ENCODE measurements at regions not wholly inside any gene's neighbourhood (a gene's known extent, or its start where the extent isn't known, plus 50 kb on each side); places are given as distances from the start of the nearest gene placed in this dataset.
A peak's percentile ranks its signal among the peaks of the same experiment; 100 is the strongest.

DNA sequence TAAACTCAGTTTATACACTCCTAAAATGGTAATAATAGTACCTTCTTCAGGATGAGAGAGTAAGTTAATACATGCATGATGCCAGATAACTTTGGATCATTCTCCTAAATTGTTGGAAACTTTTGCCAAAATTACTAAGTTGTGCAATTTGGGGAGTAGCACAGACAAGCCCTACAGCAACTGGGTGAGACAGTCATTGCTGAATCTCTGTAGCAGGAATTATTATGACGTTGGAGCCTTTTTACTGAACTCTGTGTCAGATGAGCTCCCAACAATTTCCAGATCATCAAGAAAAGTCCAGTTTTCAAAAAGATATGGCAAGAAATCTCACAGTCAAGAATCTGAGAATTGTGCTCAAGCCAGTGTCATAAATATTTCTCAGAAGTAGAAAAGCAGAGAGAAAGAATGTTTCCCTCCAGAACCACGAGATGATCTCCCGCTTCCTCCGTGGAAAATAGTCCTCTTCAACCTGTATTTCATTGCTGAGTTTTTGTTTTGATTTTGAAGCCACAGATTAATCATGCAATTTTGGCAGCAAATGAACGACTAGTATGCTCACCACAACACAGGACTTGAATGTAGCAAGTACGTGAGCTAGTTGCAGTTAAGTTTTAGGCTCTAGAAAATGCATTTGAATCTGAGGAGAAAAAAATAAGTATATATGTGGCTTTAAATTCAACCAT is 485.4 kb downstream of the CNTN6 start:
- Histone ChIP-seq H2AK5ac (ENCODE audit: low read length, severe bottlenecking) (no peak overlapping the region), H3K4ac (ENCODE audit: low read depth in 1 of 2, low read length in 2 of 2) (no peak overlapping the region), H3K14ac (ENCODE audit: low read length in 2 of 2) (no peak overlapping the region), H2BK12ac (ENCODE audit: low read length in 2 of 2) (no peak overlapping the region), H2AFZ (ENCODE audit: low read depth, low read length) (no peak overlapping the region), H4K91ac (ENCODE audit: low read length) (no peak overlapping the region), H3K79me1 (replicated peaks; ENCODE audit: low read length, poor library complexity, severe bottlenecking) (no peaks in the 10 kb centered on the region), H3K4me1 (ENCODE audit: control insufficient read depth, insufficient read depth, low read depth, low read length) (no peaks in the 10 kb centered on the region), H3K27me3 (ENCODE audit: control insufficient read depth in 1 of 2, insufficient read depth in 1 of 2, low read length in 2 of 2) (no peaks in the 10 kb centered on the region), H3K4me2 (ENCODE audit: low read length, poor library complexity, severe bottlenecking) (peak overlapping the region; percentile 34), H2BK15ac (ENCODE audit: low read depth, poor library complexity, severe bottlenecking) (no peak overlapping the region), H3K9me3 (ENCODE audit: control insufficient read depth, low read length) (no peaks in the 10 kb centered on the region), H3K18ac (ENCODE audit: low read depth in 1 of 2, low read length in 2 of 2) (no peak overlapping the region), H3K4me3 (ENCODE audit: insufficient read depth in 1 of 2, low read depth in 1 of 2, low read length in 2 of 2) (peak overlapping the region in 1 of 2 experiments; percentile 42), H3K36me3 (ENCODE audit: control insufficient read depth in 1 of 2, insufficient read depth in 2 of 2, low read depth in 1 of 2, low read length in 2 of 2) (no peaks in the 10 kb centered on the region), H3K23ac (ENCODE audit: low read length in 2 of 2) (no peak overlapping the region), H2BK120ac (ENCODE audit: low read depth, low read length) (no peak overlapping the region), H2BK5ac (ENCODE audit: low read depth, low read length, poor library complexity, severe bottlenecking) (no peak overlapping the region), H4K8ac (ENCODE audit: low read length) (no peak overlapping the region), H3K27ac (ENCODE audit: low read length, poor library complexity, severe bottlenecking) (no peak overlapping the region), H3K9ac (ENCODE audit: low read length) (peak overlapping the region; percentile 44)
- DNase-seq: no peak
- 78% methylated on average over 6 of the region's 6 CpGs for WGBS

DNA sequence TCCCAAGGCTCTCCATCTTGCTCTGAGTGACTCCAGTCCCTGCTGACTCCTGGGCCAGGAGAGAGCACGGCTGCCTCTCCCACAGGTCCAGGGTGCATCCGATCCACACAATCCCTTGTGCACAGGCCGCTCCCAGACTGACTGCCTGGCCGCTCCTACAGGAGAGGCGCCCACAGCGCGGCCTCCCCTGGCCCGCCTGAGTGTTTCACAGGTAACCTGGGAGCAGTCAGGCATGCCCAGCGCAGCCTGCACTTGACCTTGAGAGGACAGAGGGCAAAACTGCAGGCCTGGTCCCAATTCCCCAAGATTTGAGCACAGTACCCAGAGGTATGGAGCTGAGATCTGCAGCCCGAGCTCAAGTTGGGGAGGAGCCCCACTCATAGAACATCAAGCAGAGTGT is 490.2 kb downstream of the CNTN6 start:
- no peak overlapping the region for H3K27ac ChIP-seq (ENCODE audit: low read length, poor library complexity, severe bottlenecking)
- H3K4me1 ChIP-seq (ENCODE audit: control insufficient read depth, insufficient read depth, low read depth, low read length): no peaks in the 10 kb centered on the region
- no peaks in the 10 kb centered on the region for H3K36me3 ChIP-seq (ENCODE audit: control insufficient read depth in 1 of 2, insufficient read depth in 2 of 2, low read depth in 1 of 2, low read length in 2 of 2)
- H2BK12ac ChIP-seq (ENCODE audit: low read length in 2 of 2): no peak overlapping the region
- no peaks in the 10 kb centered on the region for H3K27me3 ChIP-seq (ENCODE audit: control insufficient read depth in 1 of 2, insufficient read depth in 1 of 2, low read length in 2 of 2)
- H3K4me2 ChIP-seq (ENCODE audit: low read length, poor library complexity, severe bottlenecking): no peak overlapping the region
- no peaks in the 10 kb centered on the region for H3K79me1 ChIP-seq (replicated peaks; ENCODE audit: low read length, poor library complexity, severe bottlenecking)
- peaks cover 19% of the 10 kb centered on the region for H3K9me3 ChIP-seq (ENCODE audit: control insufficient read depth, low read length)
- H2AFZ ChIP-seq (ENCODE audit: low read depth, low read length): no peak overlapping the region
- no peak for DNase-seq
- no peak overlapping the region for H4K91ac ChIP-seq (ENCODE audit: low read length)
- no peak overlapping the region for H2BK120ac ChIP-seq (ENCODE audit: low read depth, low read length)
- H3K18ac ChIP-seq (ENCODE audit: low read depth in 1 of 2, low read length in 2 of 2): no peak overlapping the region
- no peak overlapping the region for H3K4me3 ChIP-seq (ENCODE audit: insufficient read depth in 1 of 2, low read depth in 1 of 2, low read length in 2 of 2)
- 90% methylated on average over 10 of the region's 10 CpGs for WGBS
- H2BK15ac ChIP-seq (ENCODE audit: low read depth, poor library complexity, severe bottlenecking): no peak overlapping the region
- no peak overlapping the region for H2AK5ac ChIP-seq (ENCODE audit: low read length, severe bottlenecking)
- no peak overlapping the region for H3K14ac ChIP-seq (ENCODE audit: low read length in 2 of 2)
- no peak overlapping the region for H3K9ac ChIP-seq (ENCODE audit: low read length)
- no peak overlapping the region for H2BK5ac ChIP-seq (ENCODE audit: low read depth, low read length, poor library complexity, severe bottlenecking)
- no peak overlapping the region for H3K4ac ChIP-seq (ENCODE audit: low read depth in 1 of 2, low read length in 2 of 2)
- H4K8ac ChIP-seq (ENCODE audit: low read length): no peak overlapping the region
- no peak overlapping the region for H3K23ac ChIP-seq (ENCODE audit: low read length in 2 of 2)

DNA sequence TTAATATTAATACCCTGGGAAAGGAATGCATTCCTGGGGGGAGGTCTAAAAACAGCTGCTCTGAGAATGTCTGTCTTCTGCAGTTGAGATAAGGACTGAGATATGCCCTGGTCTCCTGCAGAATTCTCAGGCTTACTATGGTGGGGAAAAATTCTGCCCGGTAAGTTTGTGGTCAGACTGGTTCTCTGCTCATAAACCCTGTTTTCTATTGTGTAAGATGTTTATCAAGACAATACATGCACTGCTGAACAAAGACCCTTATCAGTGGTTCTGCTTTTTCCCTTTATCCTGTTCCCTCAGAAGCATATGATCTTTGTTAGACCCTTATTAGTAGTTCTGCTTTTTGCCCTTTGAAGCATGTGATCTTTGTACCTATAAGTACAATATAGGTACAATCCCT is 494.6 kb downstream of the CNTN6 start:
- Histone ChIP-seq H3K79me1 (replicated peaks; ENCODE audit: low read length, poor library complexity, severe bottlenecking) (no peaks in the 10 kb centered on the region), H2BK12ac (ENCODE audit: low read length in 2 of 2) (no peak overlapping the region), H2AK5ac (ENCODE audit: low read length, severe bottlenecking) (no peak overlapping the region), H4K8ac (ENCODE audit: low read length) (no peak overlapping the region), H2BK120ac (ENCODE audit: low read depth, low read length) (no peak overlapping the region), H3K14ac (ENCODE audit: low read length in 2 of 2) (no peak overlapping the region), H2BK5ac (ENCODE audit: low read depth, low read length, poor library complexity, severe bottlenecking) (no peak overlapping the region), H3K27ac (ENCODE audit: low read length, poor library complexity, severe bottlenecking) (no peak overlapping the region), H4K91ac (ENCODE audit: low read length) (no peak overlapping the region), H3K4ac (ENCODE audit: low read depth in 1 of 2, low read length in 2 of 2) (no peak overlapping the region), H3K4me1 (ENCODE audit: control insufficient read depth, insufficient read depth, low read depth, low read length) (no peaks in the 10 kb centered on the region), H3K27me3 (ENCODE audit: control insufficient read depth in 1 of 2, insufficient read depth in 1 of 2, low read length in 2 of 2) (no peaks in the 10 kb centered on the region), H3K23ac (ENCODE audit: low read length in 2 of 2) (no peak overlapping the region), H3K36me3 (ENCODE audit: control insufficient read depth in 1 of 2, insufficient read depth in 2 of 2, low read depth in 1 of 2, low read length in 2 of 2) (no peaks in the 10 kb centered on the region), H3K4me3 (ENCODE audit: insufficient read depth in 1 of 2, low read depth in 1 of 2, low read length in 2 of 2) (no peak overlapping the region), H2AFZ (ENCODE audit: low read depth, low read length) (no peak overlapping the region), H2BK15ac (ENCODE audit: low read depth, poor library complexity, severe bottlenecking) (no peak overlapping the region), H3K9me3 (ENCODE audit: control insufficient read depth, low read length) (peaks cover 40% of the 10 kb centered on the region), H3K18ac (ENCODE audit: low read depth in 1 of 2, low read length in 2 of 2) (no peak overlapping the region), H3K4me2 (ENCODE audit: low read length, poor library complexity, severe bottlenecking) (no peak overlapping the region), H3K9ac (ENCODE audit: low read length) (no peak overlapping the region)
- no peak for DNase-seq
- no CpG with 5 or more reads among the region's 1 CpG for WGBS

DNA sequence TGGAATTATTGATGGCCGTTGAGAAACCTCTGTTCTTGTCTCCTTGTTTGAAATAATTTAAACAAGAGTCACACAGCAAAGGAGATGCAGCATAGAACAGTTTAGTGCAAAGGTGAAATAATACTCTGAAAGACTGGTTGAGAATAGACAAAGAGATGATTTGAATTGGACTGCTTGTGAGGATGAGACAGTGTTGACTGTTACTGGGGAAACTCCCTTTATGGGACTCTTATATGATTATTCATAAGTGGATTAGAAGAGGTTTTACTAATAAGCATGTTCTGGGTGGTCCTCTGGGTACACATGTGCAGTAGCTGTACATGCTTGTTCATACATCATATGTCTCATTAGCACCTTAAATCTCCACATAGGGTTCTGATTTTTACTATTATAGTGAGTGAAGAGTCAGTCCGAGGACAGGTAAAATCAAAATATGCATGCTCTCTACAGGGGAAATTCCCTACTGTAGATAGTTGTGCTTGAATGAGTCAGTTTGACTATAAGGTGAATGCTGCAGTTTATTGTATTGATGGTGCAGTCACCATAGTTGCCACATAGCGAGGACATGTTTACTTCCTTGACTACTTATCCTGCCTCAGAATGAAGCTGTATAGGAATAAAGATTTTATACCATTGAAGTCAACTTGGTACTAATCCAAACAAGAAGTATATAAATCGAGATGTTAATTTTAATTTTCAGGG is 498.7 kb downstream of the CNTN6 start:
- no peak overlapping the region for H3K14ac ChIP-seq (ENCODE audit: low read length in 2 of 2)
- no peaks in the 10 kb centered on the region for H3K79me1 ChIP-seq (replicated peaks; ENCODE audit: low read length, poor library complexity, severe bottlenecking)
- H2BK15ac ChIP-seq (ENCODE audit: low read depth, poor library complexity, severe bottlenecking): no peak overlapping the region
- H2AFZ ChIP-seq (ENCODE audit: low read depth, low read length): no peak overlapping the region
- H3K9ac ChIP-seq (ENCODE audit: low read length): no peak overlapping the region
- no peak overlapping the region for H4K91ac ChIP-seq (ENCODE audit: low read length)
- no peak overlapping the region for H3K27ac ChIP-seq (ENCODE audit: low read length, poor library complexity, severe bottlenecking)
- DNase-seq: no peak
- H2BK120ac ChIP-seq (ENCODE audit: low read depth, low read length): no peak overlapping the region
- no peak overlapping the region for H2BK12ac ChIP-seq (ENCODE audit: low read length in 2 of 2)
- H2AK5ac ChIP-seq (ENCODE audit: low read length, severe bottlenecking): no peak overlapping the region
- H3K9me3 ChIP-seq (ENCODE audit: control insufficient read depth, low read length): peaks cover 33% of the 10 kb centered on the region
- no peak overlapping the region for H3K18ac ChIP-seq (ENCODE audit: low read depth in 1 of 2, low read length in 2 of 2)
- H3K27me3 ChIP-seq (ENCODE audit: control insufficient read depth in 1 of 2, insufficient read depth in 1 of 2, low read length in 2 of 2): no peaks in the 10 kb centered on the region
- H3K4me1 ChIP-seq (ENCODE audit: control insufficient read depth, insufficient read depth, low read depth, low read length): no peaks in the 10 kb centered on the region
- H4K8ac ChIP-seq (ENCODE audit: low read length): no peak overlapping the region
- no peak overlapping the region for H3K4me2 ChIP-seq (ENCODE audit: low read length, poor library complexity, severe bottlenecking)
- no peak overlapping the region for H2BK5ac ChIP-seq (ENCODE audit: low read depth, low read length, poor library complexity, severe bottlenecking)
- H3K36me3 ChIP-seq (ENCODE audit: control insufficient read depth in 1 of 2, insufficient read depth in 2 of 2, low read depth in 1 of 2, low read length in 2 of 2): no peaks in the 10 kb centered on the region
- no peak overlapping the region for H3K4ac ChIP-seq (ENCODE audit: low read depth in 1 of 2, low read length in 2 of 2)
- H3K23ac ChIP-seq (ENCODE audit: low read length in 2 of 2): no peak overlapping the region
- no peak overlapping the region for H3K4me3 ChIP-seq (ENCODE audit: insufficient read depth in 1 of 2, low read depth in 1 of 2, low read length in 2 of 2)
- WGBS: 35% methylated on average over 2 of the region's 4 CpGs
